ENCODE measurements at regions not wholly inside any gene's neighbourhood (a gene's known extent, or its start where the extent isn't known, plus 50 kb on each side); places are given as distances from the start of the nearest gene placed in this dataset.

DNA sequence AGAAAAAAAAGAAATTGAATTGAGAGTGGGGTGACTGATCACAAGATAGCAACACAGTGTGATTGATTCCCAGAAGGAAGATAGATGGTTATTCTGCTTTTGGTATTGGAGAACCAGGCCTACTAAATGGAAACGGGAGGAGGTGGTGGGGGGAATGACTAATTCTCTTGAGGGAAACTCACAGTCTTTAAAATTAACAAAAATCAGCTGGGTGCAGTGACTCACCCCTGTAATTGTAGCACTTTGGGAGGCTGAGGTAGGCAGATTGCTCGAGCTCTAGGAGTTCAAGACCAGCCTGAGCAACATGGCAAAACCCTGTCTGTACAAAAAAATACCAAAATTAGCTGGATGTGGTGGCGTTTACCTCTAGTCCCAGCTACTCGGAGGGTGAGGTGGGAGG is 134.6 kb upstream of the PDE4B start:
- TF ChIP-seq, protein P1, sequence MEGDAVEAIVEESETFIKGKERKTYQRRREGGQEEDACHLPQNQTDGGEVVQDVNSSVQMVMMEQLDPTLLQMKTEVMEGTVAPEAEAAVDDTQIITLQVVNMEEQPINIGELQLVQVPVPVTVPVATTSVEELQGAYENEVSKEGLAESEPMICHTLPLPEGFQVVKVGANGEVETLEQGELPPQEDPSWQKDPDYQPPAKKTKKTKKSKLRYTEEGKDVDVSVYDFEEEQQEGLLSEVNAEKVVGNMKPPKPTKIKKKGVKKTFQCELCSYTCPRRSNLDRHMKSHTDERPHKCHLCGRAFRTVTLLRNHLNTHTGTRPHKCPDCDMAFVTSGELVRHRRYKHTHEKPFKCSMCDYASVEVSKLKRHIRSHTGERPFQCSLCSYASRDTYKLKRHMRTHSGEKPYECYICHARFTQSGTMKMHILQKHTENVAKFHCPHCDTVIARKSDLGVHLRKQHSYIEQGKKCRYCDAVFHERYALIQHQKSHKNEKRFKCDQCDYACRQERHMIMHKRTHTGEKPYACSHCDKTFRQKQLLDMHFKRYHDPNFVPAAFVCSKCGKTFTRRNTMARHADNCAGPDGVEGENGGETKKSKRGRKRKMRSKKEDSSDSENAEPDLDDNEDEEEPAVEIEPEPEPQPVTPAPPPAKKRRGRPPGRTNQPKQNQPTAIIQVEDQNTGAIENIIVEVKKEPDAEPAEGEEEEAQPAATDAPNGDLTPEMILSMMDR (IDR thresholded peaks at IDR 0.05; ENCODE audit: low read depth, low read length, missing control alignments), result no peak
- DNase-seq (ENCODE audit: low read depth), result no peak
- in situ Hi-C loops (cut with HindIII; ENCODE audit: low sequenced_read_pairs), result no loop called here
- H3K4me3 ChIP-seq (ENCODE audit: low read depth, low read length), result no peak overlapping the region

DNA sequence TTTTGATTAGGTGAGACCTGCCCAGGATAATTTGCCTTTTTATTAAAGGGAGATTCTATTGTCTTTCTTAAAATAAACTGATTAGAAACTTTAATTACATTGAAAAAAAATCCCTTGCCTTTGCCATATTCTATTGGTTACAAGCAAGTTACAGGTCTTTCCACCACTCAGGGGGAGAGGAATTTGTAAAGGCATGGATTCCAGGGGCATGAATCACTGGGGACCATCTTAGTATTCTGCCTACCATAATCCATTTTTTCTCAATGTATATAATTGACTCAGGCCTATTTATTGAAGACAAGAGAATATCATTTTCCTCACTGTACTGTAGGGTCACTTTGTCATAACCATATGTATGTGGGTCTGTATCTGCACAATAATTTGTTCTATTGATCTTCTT is 124.3 kb upstream of the PDE4B start:
- in situ Hi-C loops (cut with HindIII; ENCODE audit: low sequenced_read_pairs), result loop anchor here (5.0 kb wide), 1 partner anchor 76 kb away; no protein-coding TSS in a partner anchor
- no peak for DNase-seq (ENCODE audit: low read depth)
- no peak overlapping the region for H3K4me3 ChIP-seq (ENCODE audit: low read depth, low read length)
- TF ChIP-seq, protein P1 (IDR thresholded peaks at IDR 0.05; ENCODE audit: low read depth, low read length, missing control alignments), result no peak

DNA sequence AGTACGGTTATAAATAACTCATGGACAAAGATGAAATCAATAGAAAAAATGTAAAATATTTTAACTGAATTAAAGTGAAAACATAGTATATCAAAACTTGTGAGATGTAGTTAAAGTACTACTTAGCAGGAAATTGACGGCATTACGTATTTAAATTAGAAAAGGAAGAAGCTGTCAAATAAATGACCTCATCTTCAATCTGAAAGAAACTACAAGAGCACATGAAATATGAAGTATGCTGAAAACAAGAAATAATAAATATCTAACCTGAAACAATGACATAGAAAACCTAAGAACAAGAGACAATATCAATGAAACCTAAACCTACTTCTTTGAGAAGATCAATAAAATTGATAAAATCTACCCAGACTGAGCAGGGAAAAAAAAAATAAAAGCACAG is 122.2 kb upstream of the PDE4B start:
- TF ChIP-seq, protein P1 (IDR thresholded peaks at IDR 0.05; ENCODE audit: low read depth, low read length, missing control alignments), result no peak
- no peak for DNase-seq (ENCODE audit: low read depth)
- no peak overlapping the region for H3K4me3 ChIP-seq (ENCODE audit: low read depth, low read length)
- in situ Hi-C loops (cut with HindIII; ENCODE audit: low sequenced_read_pairs), result no loop called here

DNA sequence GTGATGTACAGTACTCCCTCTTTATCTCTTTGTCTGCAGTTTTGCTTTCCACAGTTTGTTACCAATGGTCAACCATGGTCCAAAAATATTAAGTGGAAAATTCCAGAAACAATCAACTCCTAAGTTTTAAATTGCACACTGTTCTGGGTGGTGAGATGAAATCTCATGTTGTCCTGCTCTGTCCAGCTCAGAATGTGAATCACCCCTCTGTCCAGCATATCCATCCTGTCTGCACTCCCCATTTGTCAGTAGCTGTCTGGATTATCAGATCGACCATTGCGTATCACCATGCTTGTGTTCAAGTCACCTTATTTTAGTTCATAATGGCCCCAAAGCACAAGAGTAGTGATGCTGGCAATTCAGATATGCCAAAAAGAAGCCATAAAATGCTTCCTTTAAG is 118.2 kb upstream of the PDE4B start:
- in situ Hi-C loops (cut with HindIII; ENCODE audit: low sequenced_read_pairs), result no loop called here
- no peak overlapping the region for H3K4me3 ChIP-seq (ENCODE audit: low read depth, low read length)
- TF ChIP-seq, protein P1 (IDR thresholded peaks at IDR 0.05; ENCODE audit: low read depth, low read length, missing control alignments), result no peak
- no peak for DNase-seq (ENCODE audit: low read depth)

DNA sequence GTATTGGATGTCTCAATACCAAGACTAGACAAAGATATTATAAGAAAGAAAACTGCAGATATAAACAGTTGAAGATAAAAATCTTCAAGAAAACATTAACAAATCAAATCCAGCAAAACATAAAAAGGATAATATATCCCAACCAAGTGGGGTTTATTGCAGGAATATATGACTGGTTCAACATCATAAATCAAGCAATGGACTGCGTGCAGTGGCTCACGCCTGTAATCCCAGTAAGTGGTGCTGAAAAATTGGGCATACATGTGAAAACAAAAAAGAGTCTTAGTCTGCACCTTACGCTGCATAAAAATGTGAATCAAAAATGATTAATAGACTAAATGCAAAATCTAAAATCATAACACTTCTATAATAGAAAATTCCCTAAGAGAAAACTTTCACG is 112.9 kb upstream of the PDE4B start:
- TF ChIP-seq, protein P1 (IDR thresholded peaks at IDR 0.05; ENCODE audit: low read depth, low read length, missing control alignments), result no peak
- no peak for DNase-seq (ENCODE audit: low read depth)
- no peak overlapping the region for H3K4me3 ChIP-seq (ENCODE audit: low read depth, low read length)
- in situ Hi-C loops (cut with HindIII; ENCODE audit: low sequenced_read_pairs), result loop anchor here (25.0 kb wide), 1 partner anchor 467 kb away; no protein-coding TSS in a partner anchor

DNA sequence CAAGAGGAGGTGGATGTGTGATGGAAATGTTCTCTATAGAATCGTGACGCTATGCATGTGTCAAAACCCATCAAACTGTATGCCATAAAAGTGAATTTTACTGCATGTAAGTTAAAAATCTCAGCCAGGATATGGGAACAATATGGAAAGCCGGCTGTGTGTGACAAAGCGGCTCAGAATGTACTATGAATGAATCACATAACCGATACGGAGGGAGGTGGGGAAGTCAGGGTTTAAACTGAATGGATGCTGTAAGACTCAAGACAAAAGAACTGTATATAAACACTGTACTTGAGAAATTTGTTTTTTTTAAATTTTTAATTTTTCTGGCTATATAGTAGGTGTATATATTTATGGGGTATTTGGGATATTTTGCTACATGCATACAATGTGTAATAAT is 111.6 kb upstream of the PDE4B start:
- TF ChIP-seq, protein P1 (IDR thresholded peaks at IDR 0.05; ENCODE audit: low read depth, low read length, missing control alignments), result no peak
- in situ Hi-C loops (cut with HindIII; ENCODE audit: low sequenced_read_pairs), result loop anchor here (25.0 kb wide), 1 partner anchor 469 kb away; no protein-coding TSS in a partner anchor
- no peak overlapping the region for H3K4me3 ChIP-seq (ENCODE audit: low read depth, low read length)
- peak; percentile 8 for DNase-seq (ENCODE audit: low read depth)

All from astrocyte of the cerebellum (primary cell).